Neural progenitor cell (in vitro differentiated cells): ENCODE measurements at regions not wholly inside any gene's neighbourhood (a gene's known extent, or its start where the extent isn't known, plus 50 kb on each side); places are given as distances from the start of the nearest gene placed in this dataset.

Source experiments
- DNase-seq: peaks from one replicate; pipeline ENCODE4 v3.0.0-alpha.2; 2016; ENCODE audit warnings: low spot score
- H2AFZ ChIP-seq: fragments of 200-600 bp; sonication (generic); replicated peaks from 2 replicates; pipeline ENCODE4 v1.6.1; 2016; ENCODE audit warnings: antibody characterized with exemption
- H3F3A ChIP-seq: fragments of 200-600 bp; sonication (generic); 2 replicates; pipeline ENCODE4 v1.6.1; 2016; ENCODE audit warnings: antibody characterized with exemption, low read depth
- H3K27ac ChIP-seq: fragments of 200-600 bp; sonication (generic); 2 replicates; pipeline ENCODE4 v1.5.1; 2016; ENCODE audit warnings: mild to moderate bottlenecking
- H3K27me3 ChIP-seq: fragments of 200-600 bp; sonication (generic); 2 replicates; pipeline ENCODE4 v1.6.1; 2016; ENCODE audit warnings: mild to moderate bottlenecking, moderate library complexity
- H3K36me3 ChIP-seq: fragments of 200-600 bp; sonication (generic); 2 replicates; pipeline ENCODE4 v1.5.1; 2016
- H3K4me1 ChIP-seq: fragments of 200-600 bp; sonication (generic); 2 replicates; pipeline ENCODE4 v1.6.1; 2016; ENCODE audit warnings: mixed run types
- H3K4me2 ChIP-seq: fragments of 200-600 bp; sonication (generic); 2 replicates; pipeline ENCODE4 v1.6.1; 2016
- H3K4me3 ChIP-seq: fragments of 200-600 bp; sonication (generic); 2 replicates; pipeline ENCODE4 v1.5.1; 2016
- H3K79me2 ChIP-seq: fragments of 200-600 bp; sonication (generic); 2 replicates; pipeline ENCODE4 v1.6.1; 2016; ENCODE audit warnings: low read depth
- H3K9ac ChIP-seq: fragments of 200-600 bp; sonication (generic); 2 replicates; pipeline ENCODE4 v1.6.1; 2016
- H3K9me3 ChIP-seq: fragments of 200-600 bp; sonication (generic); 2 replicates; pipeline ENCODE4 v1.5.1; 2016; ENCODE audit warnings: low read depth
- H4K20me1 ChIP-seq: fragments of 200-600 bp; sonication (generic); 2 replicates; pipeline ENCODE4 v1.6.1; 2016; ENCODE audit warnings: low read depth
- H3K27ac Mint-ChIP-seq: 3 replicates; pipeline ENCODE4 v1.8.0; 2021; ENCODE audit warnings: mixed read lengths
- H3K27me3 Mint-ChIP-seq: 2 replicates; pipeline ENCODE4 v1.8.0; 2022; ENCODE audit warnings: low read depth, mild to moderate bottlenecking, inconsistent platforms, moderate library complexity, mixed read lengths; ENCODE audit not compliant: insufficient read depth
- H3K36me3 Mint-ChIP-seq: 3 replicates; pipeline ENCODE4 v1.8.0; 2021; ENCODE audit warnings: mixed read lengths
- H3K4me1 Mint-ChIP-seq: 3 replicates; pipeline ENCODE4 v1.8.0; 2021; ENCODE audit warnings: mixed read lengths
- H3K4me3 Mint-ChIP-seq: 3 replicates; pipeline ENCODE4 v1.8.0; 2021; ENCODE audit warnings: mild to moderate bottlenecking, moderate library complexity, mixed read lengths
- H3K9me3 Mint-ChIP-seq: 3 replicates; pipeline ENCODE4 v1.8.0; 2020; ENCODE audit warnings: mixed read lengths
- CTCF ChIP-seq: fragments of 200-600 bp; sonication (generic); IDR thresholded peaks from 2 replicates; pipeline ENCODE4 v1.5.1; 2017; ENCODE audit warnings: antibody characterized with exemption, mild to moderate bottlenecking
- EZH2 ChIP-seq: fragments of 200-600 bp; sonication (generic); IDR thresholded peaks from 2 replicates; pipeline ENCODE4 v1.6.1; 2017; ENCODE audit warnings: antibody characterized with exemption, mild to moderate bottlenecking, moderate library complexity
- EZH2phosphoT487 ChIP-seq: fragments of 200-600 bp; sonication (generic); IDR thresholded peaks from 2 replicates; pipeline ENCODE4 v1.6.1; 2017; ENCODE audit warnings: antibody characterized with exemption

- H3K4me3 Mint-ChIP-seq: no peak overlapping the region
- H3K4me1 Mint-ChIP-seq: no peaks in the 10 kb centered on the region
- Histone ChIP-seq H3K4me2 (no peak overlapping the region), H3K4me1 (no peaks in the 10 kb centered on the region), H2AFZ (no peak overlapping the region), H3F3A (no peaks in the 10 kb centered on the region), H3K27ac (no peak overlapping the region), H3K9me3 (no peaks in the 10 kb centered on the region), H4K20me1 (no peaks in the 10 kb centered on the region), H3K27me3 (no peaks in the 10 kb centered on the region), H3K9ac (no peak overlapping the region), H3K36me3 (no peaks in the 10 kb centered on the region), H3K4me3 (no peak overlapping the region), H3K79me2 (no peaks in the 10 kb centered on the region)
- no peaks in the 10 kb centered on the region for H3K36me3 Mint-ChIP-seq
- H3K27me3 Mint-ChIP-seq: peaks cover 2% of the 10 kb centered on the region
- TF ChIP-seq EZH2: no peak
- TF ChIP-seq CTCF: no peak
- no peak for TF ChIP-seq EZH2phosphoT487
- no peaks in the 10 kb centered on the region for H3K9me3 Mint-ChIP-seq
- DNase-seq: no peak
- no peak overlapping the region for H3K27ac Mint-ChIP-seq
These were observed 116.4 kb upstream of the FAM78B start for GRCh38 chr1:166283190-166283589.

- no peak overlapping the region for H2AFZ ChIP-seq
- Mint-ChIP-seq H3K27ac (no peak overlapping the region), H3K9me3 (no peaks in the 10 kb centered on the region), H3K4me3 (no peak overlapping the region), H3K36me3 (no peaks in the 10 kb centered on the region), H3K4me1 (no peaks in the 10 kb centered on the region), H3K27me3 (peaks cover 2% of the 10 kb centered on the region)
- no peak overlapping the region for H3K27ac ChIP-seq
- no peaks in the 10 kb centered on the region for H3K79me2 ChIP-seq
- H4K20me1 ChIP-seq: no peaks in the 10 kb centered on the region
- no peaks in the 10 kb centered on the region for H3K27me3 ChIP-seq
- H3F3A ChIP-seq: no peaks in the 10 kb centered on the region
- no peaks in the 10 kb centered on the region for H3K9me3 ChIP-seq
- no peak overlapping the region for H3K4me3 ChIP-seq
- TF ChIP-seq EZH2 (no peak), EZH2phosphoT487 (no peak), CTCF (no peak)
- H3K36me3 ChIP-seq: no peaks in the 10 kb centered on the region
- H3K9ac ChIP-seq: no peak overlapping the region
- no peaks in the 10 kb centered on the region for H3K4me1 ChIP-seq
- no peak overlapping the region for H3K4me2 ChIP-seq
- DNase-seq: no peak
These were observed 116.8 kb upstream of the FAM78B start for GRCh38 chr1:166283600-166283999.

GRCh38 chr1:166289309-166290050 lies 122.7 kb upstream of the FAM78B start:
- no peak for TF ChIP-seq CTCF
- Histone ChIP-seq H3K4me3 (no peak overlapping the region), H4K20me1 (no peaks in the 10 kb centered on the region), H3F3A (no peaks in the 10 kb centered on the region), H3K9ac (no peak overlapping the region), H3K27ac (no peak overlapping the region), H2AFZ (no peak overlapping the region), H3K79me2 (no peaks in the 10 kb centered on the region), H3K36me3 (no peaks in the 10 kb centered on the region), H3K4me2 (no peak overlapping the region), H3K27me3 (no peaks in the 10 kb centered on the region), H3K4me1 (peaks cover 12% of the 10 kb centered on the region), H3K9me3 (no peaks in the 10 kb centered on the region)
- Mint-ChIP-seq H3K9me3 (no peaks in the 10 kb centered on the region), H3K4me3 (no peak overlapping the region), H3K4me1 (no peaks in the 10 kb centered on the region), H3K36me3 (no peaks in the 10 kb centered on the region), H3K27ac (no peak overlapping the region), H3K27me3 (peaks cover 2% of the 10 kb centered on the region)
- DNase-seq: no peak
